Stimulated activated CD4-positive, alpha-beta T cell treated with anti-CD3 and anti-CD28 coated beads, Interleukin-4, amount 100 ng/mL, for 4 hours (primary cell): ENCODE measurements at regions not wholly inside any gene's neighbourhood (a gene's known extent, or its start where the extent isn't known, plus 50 kb on each side); places are given as distances from the start of the nearest gene placed in this dataset.

Experiments
- DNase-seq, 2 experiments: peaks; one replicate each; pipeline ENCODE4 v3.0.0-alpha.2; 2020

- DNase-seq = no peak
Measured at GRCh38 chr22:27192135-27192829, 534.9 kb downstream of the MIAT start.

- no peak for DNase-seq
Measured at GRCh38 chr22:27193215-27193614, 535.8 kb downstream of the MIAT start.

GRCh38 chr22:27193636-27194035 lies 536.2 kb downstream of the MIAT start:
- DNase-seq = no peak

GRCh38 chr22:27194096-27194748 lies 536.8 kb downstream of the MIAT start:
- no peak for DNase-seq

GRCh38 chr22:27195094-27195493 lies 537.7 kb downstream of the MIAT start:
- no peak for DNase-seq

- no peak for DNase-seq
Measured at GRCh38 chr22:27195494-27195893, 538.1 kb downstream of the MIAT start.

- DNase-seq = no peak
Measured at GRCh38 chr22:27196606-27197005, 539.2 kb downstream of the MIAT start.

- no peak for DNase-seq
Measured at GRCh38 chr22:27197052-27197451, 539.7 kb downstream of the MIAT start.

GRCh38 chr22:27197618-27198017 lies 540.2 kb downstream of the MIAT start:
- no peak for DNase-seq

- DNase-seq = no peak
Measured at GRCh38 chr22:27198518-27199035, 541.2 kb downstream of the MIAT start.

- no peak for DNase-seq
Measured at GRCh38 chr22:27199354-27199753, 542.0 kb downstream of the MIAT start.

- DNase-seq = no peak
Measured at GRCh38 chr22:27201276-27201675, 543.9 kb downstream of the MIAT start.

GRCh38 chr22:27201741-27202140 lies 544.4 kb downstream of the MIAT start:
- no peak for DNase-seq

GRCh38 chr22:27203276-27203660 lies 545.9 kb downstream of the MIAT start:
- DNase-seq = no peak

- DNase-seq = no peak
Measured at GRCh38 chr22:27204280-27204679, 546.9 kb downstream of the MIAT start.

GRCh38 chr22:27204817-27205216 lies 547.4 kb downstream of the MIAT start:
- DNase-seq = no peak

- DNase-seq = no peak
Measured at GRCh38 chr22:27205492-27206373, 548.3 kb downstream of the MIAT start.

- DNase-seq = no peak
Measured at GRCh38 chr22:27206374-27207133, 549.2 kb downstream of the MIAT start.

GRCh38 chr22:27207266-27207665 lies 549.9 kb downstream of the MIAT start:
- DNase-seq = no peak

- no peak for DNase-seq
Measured at GRCh38 chr22:27207907-27208306, 550.5 kb downstream of the MIAT start.

GRCh38 chr22:27210111-27210730 lies 552.8 kb downstream of the MIAT start:
- DNase-seq = no peak

GRCh38 chr22:27212102-27212501 lies 554.7 kb downstream of the MIAT start:
- no peak for DNase-seq
